ENCODE measurements at regions not wholly inside any gene's neighbourhood (a gene's known extent, or its start where the extent isn't known, plus 50 kb on each side); places are given as distances from the start of the nearest gene placed in this dataset.
"Not testable (repeated sequence)": the region's sequence is repeated elsewhere in the genome, so short reads cannot be mapped to it uniquely, and the experiment has no call there.

- no peak for DNase-seq (ENCODE audit: low read depth in 2 of 2)
Measured at GRCh38 chr16:61432421-61432820, 603.8 kb downstream of the CDH8 start.

DNA sequence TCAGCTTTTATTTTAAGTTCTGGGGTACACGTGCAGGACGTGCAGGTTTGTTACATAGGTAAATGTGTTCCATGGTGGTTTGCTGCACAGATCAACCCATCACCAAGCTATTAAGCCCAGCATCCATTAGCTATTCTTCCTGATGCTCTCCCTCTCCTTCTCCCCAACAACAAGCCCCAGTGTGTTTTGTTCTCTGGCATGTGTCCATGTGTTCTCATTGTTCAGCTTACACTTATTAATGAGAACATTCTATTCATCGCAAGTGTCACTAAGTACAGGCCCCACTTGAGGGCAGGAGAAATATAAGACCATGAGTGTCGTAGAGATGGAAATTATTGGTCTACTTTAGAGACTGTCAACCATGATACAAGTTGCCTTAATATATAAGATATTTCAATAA, 615.1 kb downstream of the CDH8 start:
- no peak for DNase-seq (ENCODE audit: low read depth in 2 of 2)

DNA sequence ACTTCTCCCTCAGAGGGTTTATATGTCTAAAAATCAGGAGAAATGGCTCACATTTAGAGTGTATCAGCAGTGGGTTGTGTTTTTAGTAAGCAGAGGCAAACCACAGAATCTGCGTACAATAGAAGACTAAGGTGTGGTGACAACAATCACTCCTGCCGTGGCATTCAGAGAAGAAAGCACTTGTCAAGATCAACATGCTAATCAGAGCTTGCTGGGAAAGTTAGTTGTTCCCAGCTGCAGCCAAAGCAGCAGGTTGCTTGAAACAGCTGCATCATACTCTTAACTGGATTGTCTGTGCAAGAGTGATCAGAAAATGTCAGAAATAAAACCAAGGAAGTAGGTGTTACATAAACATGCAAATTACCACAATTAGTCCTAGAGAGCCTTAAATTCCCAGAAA, 616.4 kb downstream of the CDH8 start:
- DNase-seq (ENCODE audit: low read depth in 2 of 2), result no peak

GRCh38 chr16:61418802-61419201, 617.4 kb downstream of the CDH8 start:
- not testable (repeated sequence) for DNase-seq (ENCODE audit: low read depth in 2 of 2)

- no peak for DNase-seq (ENCODE audit: low read depth in 2 of 2)
Measured at GRCh38 chr16:61415126-61415525, 621.1 kb downstream of the CDH8 start.

DNA sequence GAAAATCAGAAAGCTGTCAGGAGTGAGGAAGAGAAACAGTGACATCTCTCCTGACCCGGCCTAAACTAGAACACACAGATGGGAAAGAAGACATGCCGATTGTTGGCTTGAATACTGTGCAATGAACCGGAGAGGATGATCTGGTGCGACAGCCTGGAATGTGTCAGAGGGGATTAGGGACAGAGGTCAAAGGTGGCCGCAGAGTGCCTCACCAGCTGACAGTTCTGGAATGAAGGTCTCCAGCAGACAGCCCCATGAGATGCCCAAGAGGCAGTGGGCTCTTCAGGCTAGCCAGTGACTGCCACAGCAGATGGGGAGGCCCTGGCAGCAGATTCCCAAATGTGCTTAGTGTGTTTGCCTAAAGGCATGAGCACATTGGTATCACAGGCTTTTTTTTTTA, 623.2 kb downstream of the CDH8 start:
- DNase-seq (ENCODE audit: low read depth in 2 of 2), result no peak

DNA sequence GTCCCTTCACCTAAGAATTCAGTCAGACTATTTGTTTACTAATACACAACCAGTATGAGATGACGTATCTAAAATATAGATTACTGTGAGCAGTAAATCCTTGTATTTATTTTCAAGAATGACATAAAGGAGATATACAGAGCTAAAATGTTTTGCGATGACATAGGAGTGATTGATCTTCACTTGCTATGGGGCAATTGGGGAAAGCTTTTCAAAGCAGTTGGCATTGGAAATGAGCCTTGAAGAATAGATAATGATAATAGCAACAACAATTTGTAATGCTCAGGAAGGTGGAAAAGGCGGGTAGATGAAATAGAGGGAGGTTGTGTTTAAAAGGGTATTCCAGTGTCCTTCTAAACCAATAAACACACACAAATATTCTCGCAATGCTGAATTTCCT, 623.7 kb downstream of the CDH8 start:
- DNase-seq (ENCODE audit: low read depth in 2 of 2), result no peak

DNA sequence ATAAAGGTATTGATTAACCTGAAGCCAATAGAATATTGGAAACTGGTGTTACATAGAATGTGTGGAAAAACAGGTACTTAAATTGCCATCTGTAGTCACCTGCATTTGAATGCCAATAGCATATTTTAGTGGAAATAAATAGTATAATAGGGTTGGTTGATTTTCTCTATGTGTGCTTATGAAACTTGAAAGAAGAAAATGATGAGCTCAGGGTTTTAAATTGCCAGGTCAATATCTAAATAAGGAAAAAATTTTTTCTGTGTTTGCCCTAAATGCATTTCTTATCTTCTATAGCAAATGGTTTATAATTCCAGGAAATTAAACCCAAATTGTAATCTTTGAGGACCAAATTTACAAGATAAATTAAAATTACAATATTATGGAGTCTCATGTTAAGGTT, 626.6 kb downstream of the CDH8 start:
- DNase-seq (ENCODE audit: low read depth in 2 of 2), result no peak

- DNase-seq (ENCODE audit: low read depth in 2 of 2), result no peak
Measured at GRCh38 chr16:61403386-61403785, 632.9 kb downstream of the CDH8 start.

- no peak for DNase-seq (ENCODE audit: low read depth in 2 of 2)
Measured at GRCh38 chr16:61391896-61392295, 644.3 kb downstream of the CDH8 start.

DNA sequence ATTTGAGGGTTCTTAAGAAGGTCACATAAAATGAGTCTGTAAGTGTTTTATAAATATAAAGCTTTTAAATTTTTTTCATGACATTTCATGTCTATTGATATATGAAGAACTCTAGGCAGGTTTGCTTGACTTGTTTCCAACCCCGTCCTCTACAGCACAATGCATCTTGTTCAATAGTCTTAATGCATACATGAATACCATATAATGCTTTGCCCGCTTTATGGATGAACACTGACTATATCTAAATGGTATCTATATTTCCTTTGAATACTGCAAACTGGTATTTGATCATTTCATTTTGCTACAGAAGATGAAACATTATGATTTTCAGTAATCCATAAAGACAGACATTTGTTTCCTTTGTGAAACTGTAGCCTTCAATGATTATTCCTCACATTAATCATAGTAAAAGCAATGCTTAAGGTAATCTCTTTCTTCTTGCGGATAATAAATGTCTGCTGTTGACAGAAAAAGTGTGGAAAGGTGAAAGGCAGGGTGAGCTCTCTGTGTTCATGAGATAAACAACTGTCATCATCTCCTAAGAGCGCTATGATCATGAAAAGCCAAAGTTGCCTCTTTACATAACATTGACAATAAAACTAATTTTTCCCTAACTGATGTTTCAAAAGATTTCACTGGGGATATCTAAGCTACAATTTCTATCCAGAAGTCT, 645.1 kb downstream of the CDH8 start:
- DNase-seq (ENCODE audit: low read depth in 2 of 2), result no peak

- DNase-seq (ENCODE audit: low read depth in 2 of 2), result no peak
Measured at GRCh38 chr16:61385392-61386071, 650.7 kb downstream of the CDH8 start.

DNA sequence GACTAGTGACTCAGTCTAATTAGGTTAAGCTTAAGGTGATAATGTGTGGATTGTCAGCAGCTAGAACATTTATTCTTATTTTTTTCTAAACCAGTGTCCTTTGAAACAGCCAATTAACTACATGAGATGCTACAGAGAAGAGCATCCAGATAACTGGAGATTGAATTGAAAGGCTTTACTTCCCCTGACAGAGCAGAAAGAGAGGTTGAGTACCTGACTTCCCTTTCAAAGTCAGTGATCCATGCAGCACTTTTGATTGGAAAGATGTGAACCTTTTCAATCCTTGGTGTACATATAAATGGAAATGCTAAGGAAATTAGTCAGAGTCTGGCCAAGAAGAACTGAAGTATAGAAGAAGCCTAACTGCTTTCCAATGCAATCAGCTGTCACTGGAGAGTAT, 653.8 kb downstream of the CDH8 start:
- DNase-seq (ENCODE audit: low read depth in 2 of 2), result no peak

- no peak for DNase-seq (ENCODE audit: low read depth in 2 of 2)
Measured at GRCh38 chr16:61379311-61379710, 656.9 kb downstream of the CDH8 start.

- DNase-seq (ENCODE audit: low read depth in 2 of 2), result no peak
Measured at GRCh38 chr16:61374071-61374470, 662.2 kb downstream of the CDH8 start.

DNA sequence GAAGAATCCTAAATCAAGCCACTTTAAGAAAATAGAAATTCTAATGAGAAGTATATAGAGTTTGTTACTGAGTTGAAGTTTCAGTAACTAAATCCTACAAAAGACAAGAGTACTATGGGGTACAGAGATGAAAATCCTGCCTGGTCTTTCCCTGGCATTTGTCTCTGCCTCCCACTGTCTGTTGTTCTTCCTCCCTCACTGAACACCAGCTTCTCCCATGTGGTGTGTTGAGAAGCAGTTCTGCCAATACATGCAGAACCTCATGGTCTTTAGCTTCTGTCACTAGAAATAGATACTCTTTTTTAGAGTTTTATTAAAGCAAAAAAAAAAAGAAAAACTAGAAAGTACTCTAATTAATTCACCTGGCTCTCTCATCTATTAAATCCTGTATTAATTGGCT, 664.4 kb downstream of the CDH8 start:
- DNase-seq (ENCODE audit: low read depth in 2 of 2), result no peak

DNA sequence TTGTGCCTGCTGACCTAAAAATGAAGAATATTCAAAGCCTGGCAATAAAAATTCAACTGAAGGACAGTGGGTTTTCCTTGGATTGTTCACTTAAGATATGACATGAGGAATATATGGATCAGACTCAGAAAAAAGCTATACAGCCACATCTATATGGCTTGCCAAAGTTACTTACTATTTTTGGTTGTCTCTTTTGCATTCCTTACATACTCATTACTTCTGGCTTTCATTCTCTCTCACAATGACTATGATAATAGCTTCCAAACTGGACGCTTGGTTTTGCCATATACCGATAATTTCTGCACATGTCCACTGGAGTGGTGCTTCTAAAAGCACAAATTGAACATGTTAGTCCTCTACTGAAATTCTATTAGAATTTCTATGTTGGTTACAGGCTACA, 664.9 kb downstream of the CDH8 start:
- no peak for DNase-seq (ENCODE audit: low read depth in 2 of 2)

DNA sequence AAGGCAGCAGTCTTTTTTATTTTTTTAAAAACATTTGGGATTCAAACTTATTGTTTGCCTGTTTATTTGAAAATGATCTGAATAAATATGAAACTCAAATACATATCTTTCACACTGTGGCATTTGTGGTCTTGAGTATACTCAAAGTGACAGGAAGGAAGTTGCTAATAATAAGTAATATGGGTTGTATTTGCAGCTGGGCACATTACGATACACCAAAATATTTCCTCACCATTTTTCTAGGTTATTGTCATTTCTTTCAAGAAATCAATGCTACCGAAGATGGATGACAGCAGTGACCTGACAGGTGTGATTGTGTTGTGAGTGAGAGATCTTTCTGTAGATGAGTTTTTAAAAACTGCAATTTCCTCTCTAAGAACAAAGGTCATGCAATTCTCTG, 665.7 kb downstream of the CDH8 start:
- DNase-seq (ENCODE audit: low read depth in 2 of 2), result no peak

DNA sequence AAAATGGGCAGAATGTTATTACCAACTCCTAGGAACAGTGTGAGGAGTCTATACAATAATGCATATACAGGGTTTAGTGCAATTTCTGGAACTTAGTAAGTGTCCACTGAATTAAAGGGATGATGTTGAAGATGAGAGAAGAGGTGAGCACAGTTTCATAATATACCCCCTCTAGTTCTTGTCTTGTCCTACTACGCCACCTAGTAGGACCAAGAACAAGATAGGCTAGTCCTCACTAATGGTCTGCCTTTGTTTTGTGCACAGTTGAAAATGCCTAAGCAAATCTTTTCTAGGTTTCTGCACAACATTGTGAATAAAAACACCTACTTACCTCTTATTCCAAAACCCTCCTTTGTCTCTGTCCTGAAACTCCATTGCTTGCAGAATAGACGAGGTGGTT, 670.2 kb downstream of the CDH8 start:
- DNase-seq (ENCODE audit: low read depth in 2 of 2), result no peak

GRCh38 chr16:61364990-61365389, 671.2 kb downstream of the CDH8 start:
- no peak for DNase-seq (ENCODE audit: low read depth in 2 of 2)

DNA sequence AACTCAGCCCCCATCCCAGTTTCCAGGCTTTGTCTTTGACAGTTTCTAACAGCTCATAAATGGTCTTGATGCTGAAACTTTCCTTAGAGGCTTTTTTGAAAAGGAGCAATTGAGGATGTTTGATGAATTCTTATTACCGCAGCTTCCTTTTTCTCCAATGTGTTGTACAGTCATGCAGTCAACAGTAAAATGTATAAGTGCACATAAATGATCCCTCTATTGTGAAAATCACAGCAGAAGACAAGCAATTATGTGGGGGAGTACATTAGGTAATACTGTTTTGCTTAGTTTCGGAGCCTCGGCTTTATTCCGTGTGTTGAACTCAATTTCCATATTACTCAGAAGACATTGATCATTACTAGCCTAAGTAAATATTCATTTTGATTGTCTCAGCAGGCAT, 673.7 kb downstream of the CDH8 start:
- no peak for DNase-seq (ENCODE audit: low read depth in 2 of 2)

DNA sequence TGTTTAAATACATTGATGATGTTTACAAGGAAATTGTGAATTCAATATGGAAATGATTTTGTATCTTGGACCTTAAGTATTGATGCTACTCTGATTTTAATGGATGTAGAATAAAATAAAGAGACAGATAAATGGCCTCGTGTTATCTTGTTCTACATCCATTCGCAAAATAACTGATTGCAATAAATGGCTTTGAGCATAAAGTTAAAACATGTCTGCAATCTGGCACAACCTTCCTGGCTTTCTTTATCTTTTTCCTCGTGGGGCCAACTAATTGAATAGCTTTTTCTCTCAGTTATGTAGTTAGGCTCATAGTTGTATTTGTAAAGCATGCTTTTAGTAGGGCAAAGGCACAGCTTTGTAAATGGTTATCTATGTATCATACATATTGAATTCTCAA, 691.4 kb downstream of the CDH8 start:
- no peak for DNase-seq (ENCODE audit: low read depth in 2 of 2)

DNA sequence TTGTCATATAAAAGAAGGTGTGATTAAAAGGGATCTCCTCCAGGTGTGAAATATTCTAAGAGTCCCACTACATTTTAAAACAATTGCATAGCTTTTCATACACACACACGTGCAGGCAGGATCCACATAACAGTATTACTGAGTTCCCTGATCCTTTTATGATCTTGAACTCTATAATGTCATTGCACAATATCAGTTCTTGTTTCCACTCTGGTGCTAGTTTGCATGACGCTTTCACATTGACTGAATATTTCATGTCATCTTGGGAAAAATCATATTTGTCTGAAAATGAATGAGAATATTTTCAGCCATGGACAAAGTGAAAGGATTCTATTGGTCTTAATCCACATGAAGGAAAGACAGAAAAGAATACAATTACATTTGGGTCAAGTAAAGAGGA, 703.8 kb downstream of the CDH8 start:
- no peak for DNase-seq (ENCODE audit: low read depth in 2 of 2)

DNA sequence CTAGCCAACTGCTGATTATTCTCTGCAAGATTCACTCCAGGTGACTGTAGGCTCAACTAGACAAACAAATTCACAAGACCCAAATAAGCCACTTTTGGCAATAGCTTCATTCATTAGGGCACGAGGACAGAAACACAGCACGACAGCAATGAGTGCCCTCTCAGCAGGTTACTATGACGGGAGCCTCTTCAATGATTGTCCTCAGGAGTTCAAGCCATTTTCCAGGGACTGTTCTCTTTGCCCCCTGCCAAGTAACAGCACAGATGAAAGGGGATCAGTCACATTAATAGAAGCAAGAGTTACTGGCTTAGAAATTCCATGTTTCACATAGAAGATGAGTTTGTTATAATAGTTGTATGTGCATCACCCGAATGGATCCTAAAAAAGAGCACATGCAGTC, 712.2 kb downstream of the CDH8 start:
- no peak for DNase-seq (ENCODE audit: low read depth in 2 of 2)
